HG03280 (cell line): ENCODE measurements at regions not wholly inside any gene's neighbourhood (a gene's known extent, or its start where the extent isn't known, plus 50 kb on each side); places are given as distances from the start of the nearest gene placed in this dataset.

Source experiments
- ATAC-seq: cut with Tn5 transposase; IDR thresholded peaks from one replicate; pipeline ENCODE4 v1.9.1; 2021; ENCODE audit warnings: mild to moderate bottlenecking, moderate library complexity; ENCODE audit not compliant: unreplicated experiment

GRCh38 chr20:59376109-59376841 is 75.9 kb downstream of the EDN3 start:
- ATAC-seq = no peak

- no peak for ATAC-seq
Observed at GRCh38 chr20:59376998-59377397, 76.6 kb downstream of the EDN3 start.

- ATAC-seq = no peak
Observed at GRCh38 chr20:59377842-59378241, 77.4 kb downstream of the EDN3 start.

- no peak for ATAC-seq
Observed at GRCh38 chr20:59378396-59378795, 78.0 kb downstream of the EDN3 start.

- no peak for ATAC-seq
Observed at GRCh38 chr20:59378966-59379365, 78.6 kb downstream of the EDN3 start.

GRCh38 chr20:59381689-59382088 is 81.3 kb downstream of the EDN3 start:
- ATAC-seq = no peak

GRCh38 chr20:59382157-59382725 is 81.8 kb downstream of the EDN3 start:
- no peak for ATAC-seq

GRCh38 chr20:59382907-59383306 is 82.5 kb downstream of the EDN3 start:
- no peak for ATAC-seq

- ATAC-seq = no peak
Observed at GRCh38 chr20:59385038-59385437, 84.6 kb downstream of the EDN3 start.

- no peak for ATAC-seq
Observed at GRCh38 chr20:59385480-59385879, 85.1 kb downstream of the EDN3 start.

- ATAC-seq = no peak
Observed at GRCh38 chr20:59386809-59387208, 86.4 kb downstream of the EDN3 start.

GRCh38 chr20:59387891-59388290 is 87.5 kb downstream of the EDN3 start:
- ATAC-seq = no peak

GRCh38 chr20:59388402-59388801 is 88.0 kb downstream of the EDN3 start:
- no peak for ATAC-seq

- no peak for ATAC-seq
Observed at GRCh38 chr20:59390437-59390836, 90.0 kb downstream of the EDN3 start.

- no peak for ATAC-seq
Observed at GRCh38 chr20:59391975-59392374, 91.6 kb downstream of the EDN3 start.

- ATAC-seq = no peak
Observed at GRCh38 chr20:59392736-59393135, 92.3 kb downstream of the EDN3 start.

GRCh38 chr20:59393142-59393541 is 92.7 kb downstream of the EDN3 start:
- no peak for ATAC-seq

GRCh38 chr20:59395729-59396128 is 95.3 kb downstream of the EDN3 start:
- no peak for ATAC-seq

- ATAC-seq = no peak
Observed at GRCh38 chr20:59398537-59399205, 98.3 kb downstream of the EDN3 start.

GRCh38 chr20:59399426-59400099 is 99.2 kb downstream of the EDN3 start:
- ATAC-seq = no peak

GRCh38 chr20:59400708-59401107 is 100.3 kb downstream of the EDN3 start:
- no peak for ATAC-seq

GRCh38 chr20:59402681-59403080 is 102.3 kb downstream of the EDN3 start:
- no peak for ATAC-seq
